ENCODE measurements at regions not wholly inside any gene's neighbourhood (a gene's known extent, or its start where the extent isn't known, plus 50 kb on each side); places are given as distances from the start of the nearest gene placed in this dataset.
"Not testable (repeated sequence)": the region's sequence is repeated elsewhere in the genome, so short reads cannot be mapped to it uniquely, and the experiment has no call there.

GRCh38 chr3:164080208-164080607 lies 998.1 kb downstream of the SI start:
- DNase-seq = no peak

- no peak for DNase-seq
Observed at GRCh38 chr3:164064298-164064697, 1014.0 kb downstream of the SI start.

GRCh38 chr3:164060923-164061322 lies 1017.4 kb downstream of the SI start:
- DNase-seq = no peak

- no peak for DNase-seq
Observed at GRCh38 chr3:164049847-164050246, 1028.4 kb downstream of the SI start.

- DNase-seq = no peak
Observed at GRCh38 chr3:164048451-164048850, 1029.8 kb downstream of the SI start.

GRCh38 chr3:164040991-164041390 lies 1037.3 kb downstream of the SI start:
- no peak for DNase-seq

GRCh38 chr3:164030194-164030593 lies 1048.1 kb downstream of the SI start:
- DNase-seq = no peak

GRCh38 chr3:164024786-164025185 lies 1053.5 kb downstream of the SI start:
- no peak for DNase-seq

- DNase-seq = no peak
Observed at GRCh38 chr3:164023480-164023879, 1054.8 kb downstream of the SI start.

GRCh38 chr3:164018500-164018899 lies 1059.8 kb downstream of the SI start:
- DNase-seq = no peak

GRCh38 chr3:164007765-164008164 lies 1070.5 kb downstream of the SI start:
- no peak for DNase-seq

GRCh38 chr3:164004205-164004604 lies 1074.1 kb downstream of the SI start:
- DNase-seq = no peak

GRCh38 chr3:164003016-164003415 lies 1075.3 kb downstream of the SI start:
- DNase-seq = not testable (repeated sequence)

GRCh38 chr3:163983940-163984339 lies 1094.4 kb downstream of the SI start:
- DNase-seq = no peak

GRCh38 chr3:163971861-163972260 lies 1106.4 kb downstream of the SI start:
- no peak for DNase-seq

GRCh38 chr3:163957072-163957471 lies 1121.2 kb downstream of the SI start:
- no peak for DNase-seq

- no peak for DNase-seq
Observed at GRCh38 chr3:163953526-163953925, 1124.8 kb downstream of the SI start.

GRCh38 chr3:163952499-163952898 lies 1125.8 kb downstream of the SI start:
- no peak for DNase-seq

- no peak for DNase-seq
Observed at GRCh38 chr3:163951397-163951987, 1126.8 kb downstream of the SI start.

GRCh38 chr3:163946785-163947184 lies 1131.5 kb downstream of the SI start:
- DNase-seq = no peak

- no peak for DNase-seq
Observed at GRCh38 chr3:163943664-163944063, 1134.6 kb downstream of the SI start.

GRCh38 chr3:163939926-163940325 lies 1138.4 kb downstream of the SI start:
- peak; percentile 40 for DNase-seq

- no peak for DNase-seq
Observed at GRCh38 chr3:163936543-163936942, 1141.8 kb downstream of the SI start.

- DNase-seq = no peak
Observed at GRCh38 chr3:163935411-163935810, 1142.9 kb downstream of the SI start.

GRCh38 chr3:163929069-163929652 lies 1149.1 kb downstream of the SI start:
- no peak for DNase-seq
